ENCODE measurements at regions not wholly inside any gene's neighbourhood (a gene's known extent, or its start where the extent isn't known, plus 50 kb on each side); places are given as distances from the start of the nearest gene placed in this dataset.

DNA sequence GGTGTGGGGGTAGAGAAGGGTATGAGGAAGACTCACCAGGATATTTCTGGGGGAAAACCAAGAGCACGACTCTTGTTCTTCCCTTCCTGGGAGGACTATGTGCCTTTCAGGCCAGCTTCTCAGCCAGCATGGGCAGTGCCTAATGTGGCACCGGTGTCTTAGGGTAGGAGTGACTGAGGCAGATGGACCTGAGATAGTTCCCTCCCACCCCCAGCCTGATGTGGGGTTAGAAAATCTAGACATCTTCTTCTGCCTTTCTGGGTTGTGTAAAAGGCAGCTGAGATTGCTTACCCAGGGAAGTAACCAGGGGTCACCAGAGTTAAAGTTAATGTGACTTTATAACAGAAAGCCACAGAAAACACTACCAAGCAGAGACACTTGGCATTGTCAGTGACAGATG lies 127.3 kb downstream of the TMA16 start:
- TF ChIP-seq CTCF (IDR thresholded peaks at IDR 0.05; ENCODE audit: low read length) (no peak), EZH2 (optimal IDR thresholded peaks at IDR 0.05; ENCODE audit: low read depth, low read length) (no peak)
